Activated CD4-positive, alpha-beta T cell treated with anti-CD3 and anti-CD28 coated beads, Interleukin-2, amount 10 ng/mL, durations not matched to agents 24 days and 14 days (primary cell): ENCODE measurements at regions not wholly inside any gene's neighbourhood (a gene's known extent, or its start where the extent isn't known, plus 50 kb on each side); places are given as distances from the start of the nearest gene placed in this dataset.
A peak's percentile ranks its signal among the peaks of the same experiment; 100 is the strongest.

Experiments
- DNase-seq: peaks from one replicate; pipeline ENCODE4 v3.0.0; 2022
- H3K27ac Mint-ChIP-seq: one replicate; pipeline ENCODE4 v1.8.0; 2022; ENCODE audit warnings: mild to moderate bottlenecking, mixed read lengths
- H3K27me3 Mint-ChIP-seq: one replicate; pipeline ENCODE4 v1.8.0; 2022; ENCODE audit warnings: mixed read lengths
- H3K36me3 Mint-ChIP-seq: one replicate; pipeline ENCODE4 v1.8.0; 2022; ENCODE audit warnings: low read depth, mild to moderate bottlenecking, mixed read lengths
- H3K4me1 Mint-ChIP-seq: one replicate; pipeline ENCODE4 v1.8.0; 2021; ENCODE audit warnings: mixed read lengths
- H3K4me3 Mint-ChIP-seq: one replicate; pipeline ENCODE4 v1.8.0; 2022; ENCODE audit warnings: mild to moderate bottlenecking, moderate library complexity, mixed read lengths
- H3K9me3 Mint-ChIP-seq: one replicate; pipeline ENCODE4 v1.8.0; 2021; ENCODE audit warnings: mixed read lengths
- intact Hi-C: fragments of 100-400 bp; cut with micrococcal nuclease; formaldehyde crosslinking; loops from one replicate; pipeline ENCODE4 v1.15.1; 2023

DNA sequence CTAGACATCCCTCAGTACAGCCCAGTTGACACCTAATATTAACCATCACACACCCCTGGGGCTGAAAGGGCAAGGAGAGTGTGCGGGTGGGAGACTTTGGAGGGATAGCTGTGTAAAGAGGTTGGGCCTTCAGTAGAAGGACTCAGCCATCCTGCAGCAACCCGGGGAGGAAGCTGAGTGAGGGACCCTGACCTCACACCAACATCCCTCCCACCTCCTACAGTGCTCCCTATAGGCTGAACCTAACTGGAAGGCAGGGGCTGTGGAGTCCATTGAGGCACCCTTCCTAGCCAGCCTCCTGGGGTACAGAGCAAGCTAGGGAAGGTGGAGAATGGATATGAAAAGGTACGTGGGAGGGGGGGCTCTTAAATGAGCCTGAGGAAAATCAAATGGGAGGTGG lies 276.3 kb downstream of the PTTG2 start:
- H3K4me1 Mint-ChIP-seq = no peaks in the 10 kb centered on the region
- H3K36me3 Mint-ChIP-seq = no peaks in the 10 kb centered on the region
- intact Hi-C loops = no loop called here
- no peak overlapping the region for H3K4me3 Mint-ChIP-seq
- no peaks in the 10 kb centered on the region for H3K9me3 Mint-ChIP-seq
- peaks cover 11% of the 10 kb centered on the region for H3K27me3 Mint-ChIP-seq
- DNase-seq = no peak
- H3K27ac Mint-ChIP-seq = no peak overlapping the region

DNA sequence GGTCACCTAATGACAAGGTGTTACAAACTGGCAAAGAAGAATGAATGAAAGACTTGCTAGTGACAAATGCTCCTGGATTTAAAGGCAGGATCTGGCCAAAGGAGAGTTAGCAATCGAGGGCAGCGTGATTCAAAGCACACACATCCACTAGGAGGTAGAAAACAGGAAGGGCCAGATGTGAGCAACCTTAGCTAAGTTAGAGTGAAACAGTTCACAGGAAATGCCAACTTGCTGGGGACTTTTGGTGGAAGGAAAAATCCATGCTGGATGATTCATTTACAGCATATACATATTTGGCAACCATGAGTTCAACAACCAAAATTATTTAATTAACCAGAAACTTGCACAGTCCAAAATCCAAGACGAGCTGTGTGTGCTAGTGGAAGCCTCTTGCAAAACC lies 276.9 kb downstream of the PTTG2 start:
- no peak overlapping the region for H3K4me3 Mint-ChIP-seq
- H3K4me1 Mint-ChIP-seq = no peaks in the 10 kb centered on the region
- peaks cover 11% of the 10 kb centered on the region for H3K27me3 Mint-ChIP-seq
- no peaks in the 10 kb centered on the region for H3K36me3 Mint-ChIP-seq
- intact Hi-C loops = no loop called here
- no peak overlapping the region for H3K27ac Mint-ChIP-seq
- no peak for DNase-seq
- H3K9me3 Mint-ChIP-seq = peaks cover 2% of the 10 kb centered on the region

DNA sequence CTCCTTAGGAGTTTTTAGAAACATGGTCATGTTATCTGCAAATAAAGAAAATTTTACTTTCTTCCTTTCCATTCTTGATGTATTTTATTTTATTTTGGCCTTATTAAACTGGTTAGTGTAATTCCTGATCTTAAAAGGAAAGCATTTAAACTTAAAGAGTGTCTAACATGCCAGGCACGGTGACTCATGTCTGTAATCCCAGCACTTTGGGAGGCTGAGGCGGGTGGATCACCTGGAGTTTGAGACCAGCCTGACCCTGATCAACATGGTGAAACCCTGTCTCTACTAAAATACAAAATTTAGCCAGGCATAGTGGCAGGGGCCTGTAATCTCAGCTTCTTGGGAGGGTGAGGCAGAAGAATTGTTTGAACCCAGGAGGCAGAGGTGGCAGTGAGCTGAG lies 281.3 kb downstream of the PTTG2 start:
- Mint-ChIP-seq H3K4me1 (peaks cover 7% of the 10 kb centered on the region), H3K27me3 (peaks cover 1% of the 10 kb centered on the region), H3K9me3 (peaks cover 10% of the 10 kb centered on the region), H3K4me3 (no peak overlapping the region), H3K27ac (no peak overlapping the region), H3K36me3 (no peaks in the 10 kb centered on the region)
- DNase-seq = no peak
- intact Hi-C loops = no loop called here

DNA sequence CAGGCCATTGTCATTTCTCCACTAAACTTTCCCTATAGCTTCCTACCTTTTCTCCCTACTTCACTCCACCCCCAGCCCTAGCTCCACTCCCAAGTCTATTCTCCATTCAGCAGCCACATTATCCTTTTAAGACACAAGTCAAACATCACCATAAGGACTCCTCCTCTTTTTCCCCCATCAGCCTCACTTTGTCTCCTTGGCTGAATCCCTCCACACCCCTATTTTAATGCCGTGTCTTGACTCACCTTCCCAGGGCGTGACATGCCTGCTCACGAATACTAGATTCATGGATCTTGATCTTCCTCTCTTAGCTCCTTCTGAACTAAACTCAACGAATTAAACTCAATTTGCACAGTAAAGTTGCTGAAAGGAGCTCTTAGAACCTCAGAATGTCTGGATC lies 281.9 kb downstream of the PTTG2 start:
- H3K27me3 Mint-ChIP-seq = peaks cover 1% of the 10 kb centered on the region
- peaks cover 10% of the 10 kb centered on the region for H3K9me3 Mint-ChIP-seq
- intact Hi-C loops = no loop called here
- no peak for DNase-seq
- no peak overlapping the region for H3K27ac Mint-ChIP-seq
- H3K4me3 Mint-ChIP-seq = no peak overlapping the region
- H3K4me1 Mint-ChIP-seq = peaks cover 7% of the 10 kb centered on the region
- no peaks in the 10 kb centered on the region for H3K36me3 Mint-ChIP-seq

DNA sequence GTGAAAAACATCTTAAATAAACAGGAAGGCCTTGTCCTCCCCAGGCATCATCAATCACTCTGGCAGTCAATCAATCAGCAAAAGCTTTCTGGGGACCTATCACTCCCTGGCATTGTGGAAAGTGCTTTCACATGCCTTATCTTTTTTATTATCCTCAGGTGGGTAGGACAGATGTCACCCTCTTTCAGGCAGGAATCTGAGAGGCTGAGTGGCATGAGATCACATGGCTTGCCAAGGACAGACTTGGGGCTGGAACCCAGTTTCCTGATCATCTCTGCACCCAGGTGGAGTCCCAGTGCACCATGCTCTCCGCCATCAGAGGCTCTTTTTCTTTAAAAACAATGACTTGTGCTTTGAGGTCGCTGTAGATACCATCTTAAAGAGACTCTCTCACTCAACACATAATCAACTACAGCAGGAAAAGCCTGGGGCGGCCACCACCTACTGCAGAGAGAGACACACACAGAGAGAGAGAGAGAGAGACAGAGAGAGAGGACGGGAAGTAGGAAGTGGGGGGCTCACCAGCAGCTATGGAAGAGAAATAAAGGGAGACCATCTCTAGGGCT lies 282.7 kb downstream of the PTTG2 start:
- Mint-ChIP-seq H3K27me3 (peaks cover 1% of the 10 kb centered on the region), H3K4me1 (peaks cover 7% of the 10 kb centered on the region), H3K9me3 (peaks cover 10% of the 10 kb centered on the region), H3K4me3 (no peak overlapping the region), H3K36me3 (no peaks in the 10 kb centered on the region), H3K27ac (no peak overlapping the region)
- DNase-seq = no peak
- intact Hi-C loops = no loop called here

DNA sequence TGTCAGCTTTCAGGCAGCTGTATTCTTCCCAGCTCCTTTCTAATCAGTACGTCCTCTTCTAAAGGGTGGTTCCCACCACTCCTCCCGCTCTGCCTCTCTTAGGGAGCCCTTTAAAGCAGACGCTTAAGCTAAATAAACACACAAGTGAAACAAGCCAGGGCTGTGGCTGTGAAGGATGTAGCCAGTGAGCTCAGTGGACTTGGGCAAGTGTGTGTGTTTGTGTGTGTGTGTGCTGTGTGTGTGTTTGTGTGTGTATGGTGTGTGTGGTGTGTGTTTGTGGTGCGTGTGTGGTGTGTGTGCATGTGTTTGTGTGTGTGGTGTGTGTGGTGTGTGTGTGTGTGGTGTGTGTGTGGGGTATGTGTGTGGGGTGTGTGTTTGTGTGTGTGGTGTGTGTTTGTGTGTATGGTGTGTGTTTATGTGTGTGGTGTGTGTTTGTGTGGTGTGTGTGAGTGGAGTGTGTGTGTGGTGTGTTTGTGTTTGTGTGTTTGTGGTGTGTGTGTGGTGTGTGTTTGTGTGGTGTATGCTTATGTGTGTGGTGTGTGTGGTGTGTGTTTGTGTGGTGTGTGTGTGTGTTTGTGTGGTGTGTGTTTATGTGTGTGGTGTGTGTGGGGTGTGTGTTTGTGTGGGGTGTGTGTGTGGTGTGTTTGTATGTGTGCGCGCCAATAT lies 283.3 kb downstream of the PTTG2 start:
- H3K27me3 Mint-ChIP-seq = peaks cover 1% of the 10 kb centered on the region
- peaks cover 7% of the 10 kb centered on the region for H3K4me1 Mint-ChIP-seq
- H3K27ac Mint-ChIP-seq = no peak overlapping the region
- H3K36me3 Mint-ChIP-seq = no peaks in the 10 kb centered on the region
- H3K9me3 Mint-ChIP-seq = peaks cover 10% of the 10 kb centered on the region
- DNase-seq = no peak
- intact Hi-C loops = no loop called here
- no peak overlapping the region for H3K4me3 Mint-ChIP-seq

DNA sequence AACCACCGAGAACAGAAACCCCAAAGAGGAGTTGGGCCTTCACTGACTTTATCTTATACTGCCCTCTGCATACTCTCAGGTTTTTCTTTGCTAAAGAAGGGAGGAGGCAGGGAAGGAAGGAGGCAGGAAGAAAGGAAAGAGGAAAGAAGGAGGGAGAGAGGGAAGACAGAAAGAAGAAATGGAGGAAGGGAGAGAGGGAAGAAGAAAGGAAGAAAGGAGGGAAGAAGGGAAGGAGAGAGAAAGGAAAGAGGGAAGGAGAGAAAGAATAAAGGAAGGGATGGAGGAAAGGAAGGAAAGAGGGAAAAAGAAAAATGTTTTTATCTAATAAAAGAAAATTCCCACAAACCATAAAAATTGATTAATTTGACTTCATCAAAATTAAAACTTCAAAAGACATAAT lies 294.6 kb downstream of the PTTG2 start:
- peaks cover 17% of the 10 kb centered on the region for H3K9me3 Mint-ChIP-seq
- no peaks in the 10 kb centered on the region for H3K4me1 Mint-ChIP-seq
- no peak overlapping the region for H3K27ac Mint-ChIP-seq
- no peaks in the 10 kb centered on the region for H3K27me3 Mint-ChIP-seq
- peaks cover 4% of the 10 kb centered on the region for H3K36me3 Mint-ChIP-seq
- no peak overlapping the region for H3K4me3 Mint-ChIP-seq
- DNase-seq = no peak
- intact Hi-C loops = no loop called here

DNA sequence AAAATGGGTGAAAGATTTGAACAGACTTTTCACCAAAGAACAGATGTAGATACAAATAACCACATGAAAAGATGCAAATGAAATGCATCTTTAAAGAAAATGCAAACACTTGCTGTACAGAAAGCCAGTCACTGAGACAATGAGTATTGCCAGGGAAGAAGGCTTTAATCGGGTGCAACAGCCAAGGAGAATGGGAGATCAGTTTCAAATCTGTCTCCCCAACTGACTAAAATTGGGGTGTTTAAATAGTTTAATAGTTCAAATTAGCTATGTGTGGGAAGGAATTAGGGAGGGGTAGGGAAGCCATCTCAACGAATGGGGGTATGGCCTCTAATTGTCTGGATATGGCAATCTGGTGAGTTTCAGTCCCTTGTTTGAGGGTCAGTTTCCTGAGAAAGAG lies 295.4 kb downstream of the PTTG2 start:
- H3K9me3 Mint-ChIP-seq = peaks cover 17% of the 10 kb centered on the region
- no peaks in the 10 kb centered on the region for H3K27me3 Mint-ChIP-seq
- no peak overlapping the region for H3K27ac Mint-ChIP-seq
- intact Hi-C loops = no loop called here
- no peaks in the 10 kb centered on the region for H3K4me1 Mint-ChIP-seq
- peaks cover 4% of the 10 kb centered on the region for H3K36me3 Mint-ChIP-seq
- no peak for DNase-seq
- H3K4me3 Mint-ChIP-seq = no peak overlapping the region

DNA sequence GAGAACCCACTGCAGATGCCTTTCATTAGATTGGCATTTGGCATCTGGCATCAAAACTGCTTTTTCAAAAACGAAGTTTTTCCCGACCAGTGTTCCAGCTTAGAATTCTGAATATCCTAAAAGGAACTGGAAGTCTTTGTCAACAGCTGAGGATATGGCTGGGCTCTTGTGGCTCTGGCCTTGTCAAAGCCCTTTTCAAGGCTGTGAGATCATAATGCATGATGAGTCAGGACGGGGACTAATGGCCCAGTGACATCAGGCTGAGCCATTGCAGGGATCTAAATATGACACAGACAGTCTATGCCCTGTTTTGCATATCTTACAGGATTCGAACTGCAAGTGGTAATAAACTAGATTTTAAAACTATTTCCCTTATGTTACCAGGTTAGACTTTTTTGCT lies 306.4 kb downstream of the PTTG2 start:
- Mint-ChIP-seq H3K36me3 (no peaks in the 10 kb centered on the region), H3K4me3 (no peak overlapping the region), H3K4me1 (no peaks in the 10 kb centered on the region), H3K27me3 (peaks cover 12% of the 10 kb centered on the region), H3K9me3 (no peaks in the 10 kb centered on the region), H3K27ac (no peak overlapping the region)
- intact Hi-C loops = no loop called here
- DNase-seq = peak; percentile 38

DNA sequence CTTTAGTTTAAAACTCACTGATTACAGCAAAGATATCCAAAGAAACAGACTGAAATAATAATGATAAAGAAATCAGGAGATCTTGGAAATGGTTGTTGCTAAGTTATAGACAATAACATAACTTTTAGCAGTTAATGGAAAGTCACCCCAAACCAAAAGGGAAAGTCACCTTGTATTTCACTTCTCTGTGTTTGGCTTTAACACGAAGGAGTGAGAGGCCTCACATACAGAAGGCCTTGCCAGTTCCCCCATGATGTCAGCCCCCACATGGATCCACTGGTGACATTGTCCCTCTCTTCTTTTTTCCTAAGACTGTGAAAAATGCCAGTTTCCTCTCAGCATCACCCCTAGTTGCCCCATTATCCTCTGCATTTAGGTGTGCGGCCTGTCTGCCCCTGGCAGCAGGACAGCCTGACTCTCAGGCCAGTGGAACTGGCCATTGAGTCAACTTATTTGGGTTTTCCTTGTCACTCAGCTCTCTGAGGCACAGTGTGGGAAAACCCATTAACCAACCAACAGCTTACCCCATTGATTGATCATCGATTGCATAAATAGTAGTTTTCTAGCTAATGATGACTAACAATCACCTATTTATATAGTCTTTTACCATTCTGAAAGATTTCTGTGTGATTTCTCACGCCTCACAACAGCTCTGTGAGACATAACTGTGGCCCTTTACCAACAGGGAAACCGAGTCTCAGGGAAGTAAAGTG lies 308.1 kb downstream of the PTTG2 start:
- peak; percentile 42 for DNase-seq
- H3K27me3 Mint-ChIP-seq = peaks cover 12% of the 10 kb centered on the region
- intact Hi-C loops = no loop called here
- H3K27ac Mint-ChIP-seq = no peak overlapping the region
- H3K4me3 Mint-ChIP-seq = no peak overlapping the region
- H3K9me3 Mint-ChIP-seq = no peaks in the 10 kb centered on the region
- no peaks in the 10 kb centered on the region for H3K36me3 Mint-ChIP-seq
- no peaks in the 10 kb centered on the region for H3K4me1 Mint-ChIP-seq

DNA sequence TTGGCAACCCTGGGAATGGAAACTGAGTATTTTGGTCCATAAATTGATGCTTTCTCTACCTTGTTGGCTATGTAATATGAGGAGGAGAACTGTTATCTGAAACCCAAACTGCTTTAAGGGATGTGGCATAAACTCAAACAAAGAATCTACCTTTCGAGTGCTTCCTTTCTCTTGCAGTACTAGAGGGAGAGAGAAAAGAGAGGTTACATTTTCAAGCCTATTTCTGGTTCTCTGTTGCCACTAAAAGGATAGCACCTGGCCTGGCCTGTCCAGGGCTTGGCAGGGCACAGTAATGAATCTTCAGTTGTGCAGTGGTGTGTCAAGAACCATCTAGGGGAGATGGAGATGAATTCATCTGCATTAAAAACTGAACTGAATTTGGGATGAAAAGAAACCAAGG lies 308.6 kb downstream of the PTTG2 start:
- DNase-seq = no peak
- H3K36me3 Mint-ChIP-seq = no peaks in the 10 kb centered on the region
- H3K9me3 Mint-ChIP-seq = no peaks in the 10 kb centered on the region
- H3K4me3 Mint-ChIP-seq = no peak overlapping the region
- H3K4me1 Mint-ChIP-seq = no peaks in the 10 kb centered on the region
- H3K27ac Mint-ChIP-seq = no peak overlapping the region
- peaks cover 12% of the 10 kb centered on the region for H3K27me3 Mint-ChIP-seq
- intact Hi-C loops = no loop called here

DNA sequence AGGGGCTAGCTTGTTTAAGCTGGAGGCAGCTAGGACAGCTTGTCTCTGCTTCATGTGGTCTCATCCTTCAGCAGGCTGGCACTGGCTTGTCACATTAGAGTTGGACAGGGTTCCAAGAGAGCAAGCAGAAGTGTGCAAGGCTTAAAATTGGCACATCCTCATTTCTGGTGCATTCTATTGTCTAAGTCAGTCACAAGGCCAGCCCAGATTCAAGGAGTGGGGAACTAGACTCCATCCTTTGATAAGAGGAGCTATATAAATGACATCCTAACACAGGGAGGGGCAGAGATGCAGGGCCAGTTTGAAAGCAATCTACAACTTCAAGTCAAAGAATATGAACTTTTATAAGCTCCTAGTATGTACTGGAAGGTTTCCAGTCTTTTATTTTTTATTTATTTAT lies 313.2 kb downstream of the PTTG2 start:
- Mint-ChIP-seq H3K36me3 (no peaks in the 10 kb centered on the region), H3K9me3 (peaks cover 11% of the 10 kb centered on the region), H3K4me1 (no peaks in the 10 kb centered on the region), H3K27ac (no peak overlapping the region), H3K27me3 (peaks cover 9% of the 10 kb centered on the region), H3K4me3 (no peak overlapping the region)
- intact Hi-C loops = no loop called here
- peak; percentile 39 for DNase-seq

DNA sequence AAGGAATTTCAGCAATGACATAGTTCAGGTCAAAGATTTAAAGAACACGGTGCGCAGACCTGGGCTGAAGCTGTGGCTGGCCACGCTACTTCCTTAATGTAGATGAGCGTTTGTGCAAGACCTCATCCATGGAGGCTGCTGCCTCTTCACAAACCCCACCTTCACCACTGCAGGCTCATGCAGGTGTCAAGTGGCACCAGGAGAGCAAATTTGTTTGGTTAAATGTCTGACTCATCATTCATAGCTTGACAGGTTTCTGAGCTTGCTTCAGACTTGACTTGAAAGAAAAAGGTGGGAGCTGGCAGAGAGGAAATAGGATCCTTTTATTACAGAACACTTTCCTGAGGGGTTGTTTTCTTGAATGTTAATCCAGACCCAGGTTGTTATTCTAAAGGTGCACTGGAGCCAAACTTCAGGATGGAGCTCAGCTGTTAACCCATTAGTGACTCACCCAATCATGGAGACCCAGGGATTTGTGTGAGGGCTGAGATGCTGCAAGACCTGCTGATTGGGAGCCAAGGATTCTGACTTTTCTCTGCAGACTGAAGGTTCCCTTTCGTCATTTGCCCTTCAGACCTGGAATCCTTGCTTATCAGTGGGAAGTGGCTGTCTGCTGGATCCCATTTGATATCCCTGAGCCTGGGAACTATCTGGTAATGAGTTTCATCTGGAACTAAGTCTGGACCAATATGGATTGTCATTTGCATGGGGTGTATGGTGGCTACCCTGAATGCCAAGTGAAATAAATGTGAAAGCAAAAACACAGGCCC lies 315.3 kb downstream of the PTTG2 start:
- intact Hi-C loops = no loop called here
- Mint-ChIP-seq H3K4me1 (no peaks in the 10 kb centered on the region), H3K9me3 (peaks cover 13% of the 10 kb centered on the region), H3K4me3 (no peak overlapping the region), H3K27ac (no peak overlapping the region), H3K36me3 (no peaks in the 10 kb centered on the region), H3K27me3 (peaks cover 3% of the 10 kb centered on the region)
- peak; percentile 47 for DNase-seq

DNA sequence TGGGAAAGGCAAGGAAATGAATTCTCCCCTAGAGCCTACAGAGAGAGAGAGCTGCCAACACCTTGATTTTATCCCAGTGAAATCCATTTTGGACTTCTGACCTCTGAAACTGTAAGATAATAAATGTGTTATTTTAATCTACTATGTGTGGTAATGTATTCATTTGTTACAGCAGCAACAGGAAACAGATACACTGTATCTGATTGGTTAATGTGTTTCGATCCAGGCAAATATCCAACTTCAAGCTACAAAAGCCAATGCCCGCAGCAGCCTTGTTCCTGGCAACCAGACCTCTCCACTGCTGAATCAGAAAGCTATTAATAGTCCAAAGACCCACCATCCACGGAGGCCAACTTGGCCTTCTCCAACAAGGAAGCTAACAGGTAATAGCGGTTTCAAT lies 318.1 kb downstream of the PTTG2 start:
- intact Hi-C loops = no loop called here
- Mint-ChIP-seq H3K4me1 (no peaks in the 10 kb centered on the region), H3K9me3 (peaks cover 13% of the 10 kb centered on the region), H3K36me3 (no peaks in the 10 kb centered on the region), H3K27ac (no peak overlapping the region), H3K27me3 (peaks cover 11% of the 10 kb centered on the region), H3K4me3 (no peak overlapping the region)
- no peak for DNase-seq
